AG09309 (cell line): ENCODE measurements at regions not wholly inside any gene's neighbourhood (a gene's known extent, or its start where the extent isn't known, plus 50 kb on each side); places are given as distances from the start of the nearest gene placed in this dataset.

Experiments
- DNase-seq: peaks from one replicate; pipeline ENCODE4 v3.0.0-alpha.2; 2010; ENCODE audit warnings: low read depth
- H3K4me3 ChIP-seq: 2 replicates; pipeline ENCODE4 v1.5.1; 2011; ENCODE audit warnings: mild to moderate bottlenecking, low read depth, low read length, moderate library complexity; ENCODE audit not compliant: control insufficient read depth
- TF ChIP-seq, protein P1 (sequence below): IDR thresholded peaks from 2 replicates; pipeline ENCODE4 v1.5.1; 2011; ENCODE audit warnings: mild to moderate bottlenecking, low read depth, low read length, inconsistent platforms; ENCODE audit not compliant: insufficient read depth, control insufficient read depth; ENCODE audit errors: missing control alignments

- no peak overlapping the region for H3K4me3 ChIP-seq
- TF ChIP-seq, protein P1, sequence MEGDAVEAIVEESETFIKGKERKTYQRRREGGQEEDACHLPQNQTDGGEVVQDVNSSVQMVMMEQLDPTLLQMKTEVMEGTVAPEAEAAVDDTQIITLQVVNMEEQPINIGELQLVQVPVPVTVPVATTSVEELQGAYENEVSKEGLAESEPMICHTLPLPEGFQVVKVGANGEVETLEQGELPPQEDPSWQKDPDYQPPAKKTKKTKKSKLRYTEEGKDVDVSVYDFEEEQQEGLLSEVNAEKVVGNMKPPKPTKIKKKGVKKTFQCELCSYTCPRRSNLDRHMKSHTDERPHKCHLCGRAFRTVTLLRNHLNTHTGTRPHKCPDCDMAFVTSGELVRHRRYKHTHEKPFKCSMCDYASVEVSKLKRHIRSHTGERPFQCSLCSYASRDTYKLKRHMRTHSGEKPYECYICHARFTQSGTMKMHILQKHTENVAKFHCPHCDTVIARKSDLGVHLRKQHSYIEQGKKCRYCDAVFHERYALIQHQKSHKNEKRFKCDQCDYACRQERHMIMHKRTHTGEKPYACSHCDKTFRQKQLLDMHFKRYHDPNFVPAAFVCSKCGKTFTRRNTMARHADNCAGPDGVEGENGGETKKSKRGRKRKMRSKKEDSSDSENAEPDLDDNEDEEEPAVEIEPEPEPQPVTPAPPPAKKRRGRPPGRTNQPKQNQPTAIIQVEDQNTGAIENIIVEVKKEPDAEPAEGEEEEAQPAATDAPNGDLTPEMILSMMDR, result no peak
- DNase-seq, result no peak
These were observed 490.9 kb upstream of the AADAT start for GRCh38 chr4:170580651-170581050.

DNA sequence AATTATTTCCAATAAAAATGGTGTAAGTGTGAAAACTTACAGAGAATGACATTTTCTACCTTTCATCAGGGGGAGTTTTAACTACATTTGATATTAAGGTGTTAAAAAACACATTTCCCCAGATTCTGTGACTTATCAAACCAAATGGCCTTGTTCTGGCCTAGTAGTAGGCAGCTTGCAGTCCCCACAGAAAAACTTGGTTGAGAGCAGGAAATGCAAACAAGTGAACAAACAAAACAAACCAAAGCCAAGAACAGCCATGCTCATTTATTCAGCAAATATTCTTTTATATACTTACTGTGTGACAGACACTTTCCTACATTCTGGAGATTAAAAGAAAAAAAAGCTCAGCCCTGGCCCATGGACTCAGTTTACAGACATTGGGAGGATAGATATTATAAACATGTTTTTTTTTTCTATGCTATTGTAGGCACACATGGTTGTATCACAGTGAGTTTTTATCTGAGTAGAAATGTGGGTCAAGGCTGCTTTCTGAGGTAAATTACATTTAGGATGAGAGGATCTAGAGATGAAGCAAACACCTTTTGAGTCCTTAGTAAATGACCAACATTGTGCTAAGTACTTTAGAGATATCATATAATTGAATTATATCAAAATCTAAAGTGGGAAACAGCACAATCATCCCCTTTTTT, 449.2 kb upstream of the AADAT start:
- DNase-seq, result no peak
- TF ChIP-seq, protein P1, result no peak
- no peak overlapping the region for H3K4me3 ChIP-seq

GRCh38 chr4:170529748-170530722, 440.3 kb upstream of the AADAT start:
- TF ChIP-seq, protein P1, result no peak
- no peak for DNase-seq

DNA sequence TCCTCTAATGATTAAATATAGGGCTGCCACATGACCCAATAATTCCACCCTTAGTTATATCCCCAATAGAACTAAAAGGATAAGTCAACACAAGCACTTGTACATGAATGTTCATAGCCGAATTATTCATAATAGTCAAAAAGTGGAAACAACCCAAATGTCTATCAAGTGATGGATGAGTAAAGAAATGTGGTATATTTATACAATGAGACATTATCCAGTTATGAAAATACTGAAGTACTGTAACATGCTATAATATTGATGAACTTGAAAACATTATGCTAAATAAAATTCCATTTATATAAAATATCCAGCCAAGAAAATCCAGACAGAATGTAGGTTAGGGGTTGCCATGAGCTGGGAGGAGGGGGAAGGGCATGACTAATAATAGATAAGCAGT, 436.7 kb upstream of the AADAT start:
- no peak overlapping the region for H3K4me3 ChIP-seq
- TF ChIP-seq, protein P1, result no peak

More at GRCh38 chr4:170529748-170530722, 440.3 kb upstream of the AADAT start:
- no peak overlapping the region for H3K4me3 ChIP-seq

DNA sequence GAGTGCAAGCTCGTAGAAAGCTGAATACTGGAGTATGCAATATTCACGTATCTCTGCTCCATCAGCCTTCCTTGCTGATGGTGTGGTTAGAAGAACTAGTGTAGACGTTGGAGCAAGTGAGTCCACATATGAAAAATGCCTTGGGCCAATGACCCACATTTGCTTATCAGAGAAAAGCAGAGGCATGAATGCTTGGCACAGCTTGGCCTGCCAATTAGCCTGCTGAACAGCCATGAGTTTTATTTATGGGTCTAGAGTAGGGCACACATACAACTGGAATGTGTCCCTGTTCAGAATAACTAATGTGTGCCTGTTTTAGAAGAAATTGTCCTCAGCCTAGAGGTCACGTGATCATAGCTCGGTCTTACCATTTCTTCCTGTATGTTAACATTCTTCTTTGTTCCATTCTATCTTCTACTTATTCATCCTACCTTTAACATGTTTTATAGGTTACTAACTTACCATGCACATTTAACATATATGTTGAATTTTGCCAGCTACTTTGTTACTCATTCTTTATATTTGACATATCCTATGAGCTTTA, 432.7 kb upstream of the AADAT start:
- TF ChIP-seq, protein P1, result no peak
- no peak for DNase-seq
- no peak overlapping the region for H3K4me3 ChIP-seq

More for the DNA sequence above, 436.7 kb upstream of the AADAT start:
- DNase-seq, result no peak

GRCh38 chr4:170497689-170498088, 407.9 kb upstream of the AADAT start:
- DNase-seq, result no peak
- H3K4me3 ChIP-seq, result no peak overlapping the region
- TF ChIP-seq, protein P1, result no peak
